HAP-1 (cell line): ENCODE measurements at regions not wholly inside any gene's neighbourhood (a gene's known extent, or its start where the extent isn't known, plus 50 kb on each side); places are given as distances from the start of the nearest gene placed in this dataset.

Experiments used
- DNase-seq, 2 experiments: peaks; one replicate each; pipeline ENCODE4 v3.0.0-alpha.2; 2016 to 2020; ENCODE audit warnings: low spot score in 2 of 2
- H3K27me3 ChIP-seq: fragments of 250-450 bp; sonication (Bioruptor Pico); 2 replicates; pipeline ENCODE4 v1.5.1; 2020; ENCODE audit warnings: low read depth, mild to moderate bottlenecking, moderate library complexity
- H3K36me3 ChIP-seq: fragments of 250-450 bp; sonication (Bioruptor Pico); replicated peaks from 2 replicates; pipeline ENCODE4 v1.5.1; 2020; ENCODE audit warnings: mild to moderate bottlenecking
- H3K4me1 ChIP-seq: fragments of 250-450 bp; sonication (Bioruptor Pico); 2 replicates; pipeline ENCODE4 v1.5.1; 2020; ENCODE audit warnings: mild to moderate bottlenecking
- H3K4me3 ChIP-seq: fragments of 250-450 bp; sonication (Bioruptor Pico); 2 replicates; pipeline ENCODE4 v1.5.1; 2020; ENCODE audit warnings: mild to moderate bottlenecking, moderate library complexity
- H3K9me3 ChIP-seq: fragments of 250-450 bp; sonication (Bioruptor Pico); 2 replicates; pipeline ENCODE4 v1.5.1; 2020; ENCODE audit warnings: mild to moderate bottlenecking, moderate library complexity
- in situ Hi-C: fragments of 300-500 bp; cut with MboI; formaldehyde crosslinking; loops from 3 replicates; pipeline ENCODE4 v1.14.3; 2020; ENCODE audit warnings: low sequenced_read_pairs, inconsistent platforms, mixed read lengths

DNA sequence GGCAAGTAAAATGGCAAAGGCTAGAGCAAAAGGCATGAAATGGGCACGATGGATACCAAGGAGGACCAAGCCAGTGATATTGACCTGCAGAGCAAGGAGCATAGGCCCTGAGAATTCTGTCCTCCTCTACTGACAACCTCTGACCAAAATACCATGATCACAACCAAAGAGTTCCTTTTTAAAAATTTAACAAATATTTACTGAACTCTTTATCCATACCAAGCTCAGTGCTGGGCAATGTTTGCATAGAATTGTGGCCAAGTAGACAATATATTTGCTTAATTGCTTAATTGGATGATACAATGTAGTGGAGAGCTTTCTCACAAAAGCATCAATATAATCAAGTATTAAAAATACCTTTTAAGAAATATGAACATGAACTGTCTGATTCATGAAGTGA is 265.7 kb downstream of the ICOS start:
- H3K27me3 ChIP-seq = peaks cover 32% of the 10 kb centered on the region
- DNase-seq = no peak
- in situ Hi-C loops = no loop called here
- no peak overlapping the region for H3K4me3 ChIP-seq
- H3K4me1 ChIP-seq = no peaks in the 10 kb centered on the region
- no peaks in the 10 kb centered on the region for H3K36me3 ChIP-seq
- H3K9me3 ChIP-seq = no peaks in the 10 kb centered on the region

GRCh38 chr2:204203704-204204103 is 267.1 kb downstream of the ICOS start:
- DNase-seq = no peak
- H3K4me1 ChIP-seq = no peaks in the 10 kb centered on the region
- H3K9me3 ChIP-seq = no peaks in the 10 kb centered on the region
- H3K27me3 ChIP-seq = peaks cover 27% of the 10 kb centered on the region
- no peaks in the 10 kb centered on the region for H3K36me3 ChIP-seq
- no peak overlapping the region for H3K4me3 ChIP-seq
- in situ Hi-C loops = no loop called here

DNA sequence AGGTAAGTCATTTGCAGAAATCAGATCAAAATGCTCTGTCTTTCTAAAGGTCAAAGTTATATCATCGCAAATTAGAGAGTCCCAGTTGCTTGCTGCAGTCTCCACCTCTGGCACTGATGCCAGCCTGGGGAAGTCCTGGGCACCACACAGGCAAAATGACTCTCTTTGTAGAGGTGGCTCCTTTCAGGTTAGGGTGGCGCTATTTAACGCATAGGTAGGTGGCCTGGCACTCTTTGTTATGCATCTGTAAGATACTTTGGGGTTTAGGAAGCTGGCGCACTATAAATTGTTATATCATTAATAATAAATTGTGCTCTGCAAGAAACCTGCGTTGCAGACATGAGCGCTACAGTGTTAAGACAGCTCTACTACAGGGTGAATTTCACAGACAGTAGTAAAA is 268.5 kb downstream of the ICOS start:
- peaks cover 31% of the 10 kb centered on the region for H3K27me3 ChIP-seq
- no peaks in the 10 kb centered on the region for H3K4me1 ChIP-seq
- H3K4me3 ChIP-seq = no peak overlapping the region
- no peaks in the 10 kb centered on the region for H3K9me3 ChIP-seq
- H3K36me3 ChIP-seq = no peaks in the 10 kb centered on the region
- no peak for DNase-seq
- in situ Hi-C loops = no loop called here

- Histone ChIP-seq H3K4me1 (no peaks in the 10 kb centered on the region), H3K27me3 (peaks cover 34% of the 10 kb centered on the region), H3K4me3 (no peak overlapping the region), H3K36me3 (no peaks in the 10 kb centered on the region), H3K9me3 (no peaks in the 10 kb centered on the region)
- in situ Hi-C loops = no loop called here
- DNase-seq = no peak
These were observed 269.0 kb downstream of the ICOS start for GRCh38 chr2:204205538-204205937.

GRCh38 chr2:204207866-204208265 is 271.3 kb downstream of the ICOS start:
- Histone ChIP-seq H3K4me1 (no peaks in the 10 kb centered on the region), H3K27me3 (peaks cover 26% of the 10 kb centered on the region), H3K9me3 (no peaks in the 10 kb centered on the region), H3K36me3 (no peaks in the 10 kb centered on the region), H3K4me3 (no peak overlapping the region)
- in situ Hi-C loops = no loop called here
- DNase-seq = no peak

DNA sequence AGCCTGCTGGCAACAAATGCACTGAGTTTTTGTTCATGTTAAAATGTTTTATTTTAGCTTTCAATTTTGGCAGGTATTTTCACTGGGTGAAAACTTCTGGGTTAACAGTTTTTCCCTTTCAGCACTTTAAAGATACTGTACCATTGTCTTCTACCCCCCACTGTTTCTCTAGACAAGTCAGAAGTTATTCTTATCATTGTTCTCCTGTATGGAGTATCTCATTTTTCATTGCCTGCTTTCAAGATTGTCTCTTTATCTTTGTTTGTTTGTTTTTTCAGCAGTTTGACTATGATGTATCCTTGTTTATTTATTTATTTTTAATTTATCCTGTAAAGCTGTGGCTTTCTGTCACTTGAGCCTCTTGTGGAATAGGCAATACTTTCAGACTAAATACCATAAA is 277.0 kb downstream of the ICOS start:
- Histone ChIP-seq H3K27me3 (peaks cover 13% of the 10 kb centered on the region), H3K4me3 (no peak overlapping the region), H3K9me3 (no peaks in the 10 kb centered on the region), H3K36me3 (no peaks in the 10 kb centered on the region), H3K4me1 (no peaks in the 10 kb centered on the region)
- no peak for DNase-seq
- in situ Hi-C loops = no loop called here

DNA sequence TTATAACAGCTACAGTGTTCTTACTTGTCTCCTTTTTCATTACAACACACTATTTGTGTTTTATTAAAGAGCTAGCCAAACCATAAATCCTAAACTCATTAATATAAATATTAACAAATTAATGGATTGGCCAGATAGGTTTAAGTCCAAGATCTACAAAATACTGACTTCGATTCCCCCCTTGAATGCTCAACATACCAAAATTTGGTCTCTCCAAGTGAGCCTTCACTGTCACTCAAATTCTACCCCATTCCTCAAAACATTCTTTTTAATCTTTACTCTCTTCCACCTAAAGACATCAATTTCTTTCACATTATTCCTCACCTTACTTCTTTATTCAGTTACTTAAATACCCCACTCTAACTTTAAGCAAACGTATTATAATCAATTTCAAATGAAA is 281.5 kb downstream of the ICOS start:
- H3K27me3 ChIP-seq = peaks cover 24% of the 10 kb centered on the region
- H3K36me3 ChIP-seq = no peaks in the 10 kb centered on the region
- no peak overlapping the region for H3K4me3 ChIP-seq
- H3K9me3 ChIP-seq = no peaks in the 10 kb centered on the region
- no peak for DNase-seq
- H3K4me1 ChIP-seq = no peaks in the 10 kb centered on the region
- in situ Hi-C loops = no loop called here

GRCh38 chr2:204219196-204219595 is 282.6 kb downstream of the ICOS start:
- Histone ChIP-seq H3K4me3 (no peak overlapping the region), H3K36me3 (no peaks in the 10 kb centered on the region), H3K4me1 (no peaks in the 10 kb centered on the region), H3K9me3 (no peaks in the 10 kb centered on the region), H3K27me3 (peaks cover 34% of the 10 kb centered on the region)
- no peak for DNase-seq
- in situ Hi-C loops = no loop called here

- DNase-seq = no peak
- in situ Hi-C loops = no loop called here
These were observed 284.3 kb downstream of the ICOS start for GRCh38 chr2:204220896-204221295.

GRCh38 chr2:204223046-204223445 is 286.5 kb downstream of the ICOS start:
- in situ Hi-C loops = no loop called here
- Histone ChIP-seq H3K36me3 (no peaks in the 10 kb centered on the region), H3K4me3 (no peak overlapping the region), H3K9me3 (no peaks in the 10 kb centered on the region), H3K27me3 (peaks cover 59% of the 10 kb centered on the region), H3K4me1 (peaks cover 3% of the 10 kb centered on the region; the same call in 1 of the 2 replicates)
- no peak for DNase-seq

More at GRCh38 chr2:204220896-204221295, 284.3 kb downstream of the ICOS start:
- H3K4me3 ChIP-seq = no peak overlapping the region
- no peaks in the 10 kb centered on the region for H3K9me3 ChIP-seq
- H3K4me1 ChIP-seq = peaks cover 3% of the 10 kb centered on the region; the same call in 1 of the 2 replicates
- H3K36me3 ChIP-seq = no peaks in the 10 kb centered on the region
- peaks cover 42% of the 10 kb centered on the region for H3K27me3 ChIP-seq

GRCh38 chr2:204223544-204223943 is 287.0 kb downstream of the ICOS start:
- in situ Hi-C loops = no loop called here
- Histone ChIP-seq H3K27me3 (peaks cover 59% of the 10 kb centered on the region), H3K4me3 (no peak overlapping the region), H3K4me1 (peaks cover 6% of the 10 kb centered on the region), H3K36me3 (no peaks in the 10 kb centered on the region), H3K9me3 (no peaks in the 10 kb centered on the region)
- DNase-seq = no peak

DNA sequence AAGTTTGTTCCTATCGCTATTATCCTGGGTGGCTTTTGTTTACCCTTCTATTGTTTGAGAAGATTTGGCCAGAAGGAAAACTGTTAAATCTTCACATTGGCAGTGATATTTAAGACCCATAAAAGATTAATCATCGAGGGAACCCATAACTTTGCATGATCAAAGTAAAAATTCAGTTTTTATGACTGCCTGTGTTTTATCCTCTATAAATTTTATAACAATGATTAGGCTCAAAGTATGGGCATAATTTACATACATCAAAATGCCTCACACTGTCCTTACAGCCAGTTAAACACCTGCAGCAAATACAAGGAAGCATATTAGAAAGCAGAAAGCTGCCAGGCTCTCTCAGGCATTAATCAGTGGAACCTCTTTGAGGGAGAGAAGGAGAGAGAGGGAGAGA is 289.1 kb downstream of the ICOS start:
- Histone ChIP-seq H3K4me3 (no peak overlapping the region), H3K4me1 (peaks cover 9% of the 10 kb centered on the region), H3K9me3 (no peaks in the 10 kb centered on the region), H3K27me3 (peaks cover 75% of the 10 kb centered on the region), H3K36me3 (no peaks in the 10 kb centered on the region)
- in situ Hi-C loops = no loop called here
- peak in 1 of 2 experiments; percentile 52 for DNase-seq

DNA sequence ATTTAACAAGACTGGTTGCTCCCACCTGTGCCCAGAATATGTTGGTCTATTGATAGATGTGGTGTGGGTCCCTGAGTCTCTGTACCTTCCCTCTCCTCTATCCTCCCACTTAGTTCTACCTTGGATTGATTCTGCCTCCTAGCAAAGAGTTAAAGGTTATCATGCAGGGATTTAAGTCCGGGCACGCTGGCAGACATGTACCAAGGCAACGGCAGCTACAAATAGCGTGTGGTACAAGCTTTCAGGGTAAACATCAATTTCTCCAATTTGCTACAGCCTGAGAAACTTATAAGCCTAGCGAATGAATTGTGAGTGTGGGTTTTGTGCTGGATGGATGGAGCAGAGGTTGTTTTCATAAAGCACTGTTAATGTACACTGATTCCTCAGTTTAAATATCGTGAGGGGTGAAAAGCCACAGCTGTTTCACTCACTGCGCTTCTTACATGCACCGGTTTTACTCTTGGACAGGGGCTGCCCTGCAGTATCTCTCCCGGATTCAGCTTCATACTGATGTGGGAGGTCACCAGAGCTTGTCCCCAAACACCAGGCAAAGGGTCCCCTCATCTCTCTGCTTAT is 289.8 kb downstream of the ICOS start:
- Histone ChIP-seq H3K4me3 (no peak overlapping the region), H3K9me3 (no peaks in the 10 kb centered on the region), H3K4me1 (peaks cover 9% of the 10 kb centered on the region), H3K36me3 (no peaks in the 10 kb centered on the region), H3K27me3 (peaks cover 77% of the 10 kb centered on the region)
- in situ Hi-C loops = no loop called here
- DNase-seq = no peak

DNA sequence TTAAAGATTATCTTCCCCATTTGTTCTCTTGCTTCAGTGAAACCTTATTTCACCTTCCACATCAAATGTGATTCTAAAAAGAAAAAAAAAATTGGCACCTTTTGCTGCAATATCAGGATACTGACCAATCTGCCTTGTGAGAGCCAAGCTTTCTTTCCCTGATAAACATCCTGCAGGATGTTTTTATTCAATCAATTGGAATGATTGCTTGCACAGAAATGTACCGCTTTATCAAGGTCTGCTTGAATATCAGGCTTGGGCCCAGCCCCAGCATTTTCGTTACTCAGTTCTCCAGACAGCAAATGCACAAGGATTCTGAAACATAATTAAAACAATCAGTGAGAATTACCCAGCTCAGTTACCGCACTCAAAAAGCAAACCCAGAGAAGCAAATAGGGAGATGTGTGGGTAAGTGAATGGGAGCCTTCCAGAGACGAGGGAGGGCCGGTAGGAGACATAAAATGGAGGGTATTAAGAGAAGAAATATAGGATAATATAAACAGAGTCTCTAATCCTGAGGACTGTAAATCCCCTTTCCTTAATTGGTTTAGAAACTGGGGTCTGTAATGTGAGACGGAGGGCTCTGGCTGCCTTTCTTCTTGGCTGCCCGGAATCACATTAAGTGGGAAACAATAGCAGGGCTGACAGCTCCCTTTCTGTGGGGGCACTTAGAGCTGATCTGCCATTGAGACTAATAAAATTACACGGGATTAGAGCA is 291.8 kb downstream of the ICOS start:
- H3K36me3 ChIP-seq = no peaks in the 10 kb centered on the region
- H3K4me3 ChIP-seq = no peak overlapping the region
- no peaks in the 10 kb centered on the region for H3K9me3 ChIP-seq
- H3K4me1 ChIP-seq = peaks cover 9% of the 10 kb centered on the region
- in situ Hi-C loops = no loop called here
- peak; percentile 70 to 85 for DNase-seq
- peaks cover 74% of the 10 kb centered on the region for H3K27me3 ChIP-seq
